Nephron (organoid): ENCODE measurements at regions not wholly inside any gene's neighbourhood (a gene's known extent, or its start where the extent isn't known, plus 50 kb on each side); places are given as distances from the start of the nearest gene placed in this dataset.
A peak's percentile ranks its signal among the peaks of the same experiment; 100 is the strongest.

Experiments used
- H3K27ac Mint-ChIP-seq, 3 experiments: 2 replicates each; pipeline ENCODE4 v1.8.0; 2020; ENCODE audit warnings: mixed read lengths in 3 of 3, mild to moderate bottlenecking in 2 of 3, moderate library complexity in 1 of 3
- H3K27me3 Mint-ChIP-seq: 2 replicates; pipeline ENCODE4 v1.8.0; 2021; ENCODE audit warnings: low read depth, mild to moderate bottlenecking, moderate library complexity, mixed read lengths
- H3K36me3 Mint-ChIP-seq: 2 replicates; pipeline ENCODE4 v1.8.0; 2020; ENCODE audit warnings: low read depth, mixed read lengths
- H3K4me1 Mint-ChIP-seq: 2 replicates; pipeline ENCODE4 v1.8.0; 2020; ENCODE audit warnings: mixed read lengths
- H3K4me3 Mint-ChIP-seq, 3 experiments: 2 replicates each; pipeline ENCODE4 v1.8.0; 2020; ENCODE audit warnings: mild to moderate bottlenecking in 3 of 3, mixed read lengths in 3 of 3, moderate library complexity in 2 of 3
- H3K9me3 Mint-ChIP-seq: 2 replicates; pipeline ENCODE4 v1.8.0; 2020; ENCODE audit warnings: mixed read lengths
- CTCF ChIP-seq, 3 experiments: fragments of 200-600 bp; sonication (generic); IDR thresholded peaks; one replicate each; pipeline ENCODE4 v1.5.0; 2021; ENCODE audit warnings: antibody characterized with exemption in 3 of 3; ENCODE audit not compliant: unreplicated experiment in 3 of 3

- H3K4me1 Mint-ChIP-seq, result peaks cover 21% of the 10 kb centered on the region
- no peak overlapping the region for H3K4me3 Mint-ChIP-seq
- H3K36me3 Mint-ChIP-seq, result no peaks in the 10 kb centered on the region
- H3K27ac Mint-ChIP-seq, result peak overlapping the region in 2 of 3 experiments; percentile 4 to 13
- TF ChIP-seq CTCF (IDR thresholded peaks at IDR 0.05; ENCODE audit: unreplicated experiment in 3 of 3), result no peak
- peaks cover 4% of the 10 kb centered on the region for H3K27me3 Mint-ChIP-seq
- H3K9me3 Mint-ChIP-seq, result peaks cover 17% of the 10 kb centered on the region
Observed at GRCh38 chr2:220198896-220199295, 571.5 kb downstream of the SLC4A3 start.

GRCh38 chr2:220202066-220202465, 574.6 kb downstream of the SLC4A3 start:
- TF ChIP-seq CTCF (IDR thresholded peaks at IDR 0.05; ENCODE audit: unreplicated experiment in 3 of 3), result no peak
- Mint-ChIP-seq H3K9me3 (peaks cover 10% of the 10 kb centered on the region), H3K36me3 (no peaks in the 10 kb centered on the region), H3K4me3 (no peak overlapping the region), H3K27ac (no peak overlapping the region), H3K4me1 (peaks cover 21% of the 10 kb centered on the region), H3K27me3 (peaks cover 4% of the 10 kb centered on the region)

- no peaks in the 10 kb centered on the region for H3K9me3 Mint-ChIP-seq
- H3K27me3 Mint-ChIP-seq, result peaks cover 3% of the 10 kb centered on the region
- H3K36me3 Mint-ChIP-seq, result no peaks in the 10 kb centered on the region
- H3K4me1 Mint-ChIP-seq, result peaks cover 10% of the 10 kb centered on the region
- no peak overlapping the region for H3K4me3 Mint-ChIP-seq
- no peak for TF ChIP-seq CTCF (IDR thresholded peaks at IDR 0.05; ENCODE audit: unreplicated experiment in 3 of 3)
- H3K27ac Mint-ChIP-seq, result no peak overlapping the region
Observed at GRCh38 chr2:220209093-220209492, 581.7 kb downstream of the SLC4A3 start.

GRCh38 chr2:220209751-220210150, 582.3 kb downstream of the SLC4A3 start:
- H3K4me1 Mint-ChIP-seq, result peaks cover 10% of the 10 kb centered on the region
- no peak overlapping the region for H3K4me3 Mint-ChIP-seq
- H3K36me3 Mint-ChIP-seq, result no peaks in the 10 kb centered on the region
- H3K27ac Mint-ChIP-seq, result no peak overlapping the region
- peaks cover 3% of the 10 kb centered on the region for H3K27me3 Mint-ChIP-seq
- TF ChIP-seq CTCF (IDR thresholded peaks at IDR 0.05; ENCODE audit: unreplicated experiment in 3 of 3), result no peak
- H3K9me3 Mint-ChIP-seq, result no peaks in the 10 kb centered on the region

GRCh38 chr2:220212296-220213080, 585.1 kb downstream of the SLC4A3 start:
- Mint-ChIP-seq H3K4me1 (peaks cover 32% of the 10 kb centered on the region), H3K27ac (no peak overlapping the region), H3K4me3 (no peak overlapping the region), H3K9me3 (no peaks in the 10 kb centered on the region), H3K36me3 (no peaks in the 10 kb centered on the region), H3K27me3 (peaks cover 3% of the 10 kb centered on the region)
- no peak for TF ChIP-seq CTCF (IDR thresholded peaks at IDR 0.05; ENCODE audit: unreplicated experiment in 3 of 3)

- peaks cover 42% of the 10 kb centered on the region for H3K4me1 Mint-ChIP-seq
- peaks cover 4% of the 10 kb centered on the region for H3K27me3 Mint-ChIP-seq
- H3K9me3 Mint-ChIP-seq, result no peaks in the 10 kb centered on the region
- H3K4me3 Mint-ChIP-seq, result peak overlapping the region in 1 of 3 experiments; percentile 59
- TF ChIP-seq CTCF (IDR thresholded peaks at IDR 0.05; ENCODE audit: unreplicated experiment in 3 of 3), result no peak
- H3K27ac Mint-ChIP-seq, result peak overlapping the region; percentile 54 to 90 (median 74)
- H3K36me3 Mint-ChIP-seq, result no peaks in the 10 kb centered on the region
Observed at GRCh38 chr2:220215785-220216184, 588.4 kb downstream of the SLC4A3 start.
